AG08395 (cell line): ENCODE measurements at regions not wholly inside any gene's neighbourhood (a gene's known extent, or its start where the extent isn't known, plus 50 kb on each side); places are given as distances from the start of the nearest gene placed in this dataset.
"Not testable (repeated sequence)": the region's sequence is repeated elsewhere in the genome, so short reads cannot be mapped to it uniquely, and the experiment has no call there.

ENCODE experiments used
- DNase-seq: peaks from one replicate; pipeline ENCODE4 v3.0.0; 2012; ENCODE audit warnings: mixed read lengths, low spot score

DNA sequence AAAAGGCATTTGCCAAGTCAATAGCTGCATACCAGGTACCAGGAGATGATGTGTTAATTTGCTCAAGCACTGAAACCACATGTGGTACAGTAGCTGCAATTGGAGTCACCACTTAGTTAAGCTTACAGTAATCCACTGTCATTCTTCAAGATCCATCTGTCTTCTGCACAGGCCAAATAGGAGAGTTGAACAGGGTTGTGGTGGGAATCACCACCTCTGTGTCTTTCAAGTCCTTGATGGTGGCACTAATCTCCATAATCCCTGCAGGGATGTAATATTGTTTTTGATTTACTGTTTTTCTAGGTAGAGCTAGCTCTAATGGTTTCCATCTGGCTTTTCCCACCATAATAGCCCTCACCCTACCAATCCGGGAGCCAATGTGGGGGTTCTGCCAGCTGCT, 91.9 kb downstream of the FCRL5 start:
- no peak for DNase-seq

DNA sequence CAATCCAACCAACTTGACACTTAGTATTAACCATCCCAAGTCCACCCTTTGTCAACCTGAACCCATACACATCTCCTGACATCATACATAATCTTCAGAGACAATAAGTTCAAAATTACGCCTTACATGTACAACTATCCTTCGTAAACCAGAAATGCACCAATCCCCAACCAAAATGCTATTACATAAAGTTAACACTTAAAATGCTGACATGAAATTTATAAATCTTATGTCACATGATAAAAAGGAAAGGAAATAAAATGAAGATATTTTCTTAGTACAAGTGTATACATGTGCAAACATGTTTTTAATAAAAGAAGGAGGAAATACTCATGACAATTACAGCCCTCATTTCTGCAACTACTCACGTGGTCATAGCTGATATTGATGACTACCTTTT, 95.0 kb downstream of the FCRL5 start:
- DNase-seq, result no peak

DNA sequence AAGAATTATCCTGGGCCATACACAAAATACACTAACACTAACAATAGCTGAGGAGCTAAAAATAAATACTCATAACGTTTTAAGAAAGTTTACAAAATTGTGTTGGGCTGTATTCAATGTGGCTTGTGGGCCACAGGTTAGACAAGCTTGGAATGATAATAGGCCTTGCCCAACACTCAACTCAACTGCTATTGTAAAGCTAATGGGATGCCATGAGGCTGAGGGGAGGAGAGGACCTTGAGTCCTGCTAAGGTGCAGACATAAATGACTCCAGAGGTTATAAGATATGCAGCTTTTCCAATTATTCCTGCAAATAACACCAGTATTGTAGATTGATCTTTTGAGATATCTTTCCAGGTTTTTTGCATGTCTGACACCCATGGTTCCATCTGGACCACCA, 97.0 kb downstream of the FCRL5 start:
- DNase-seq, result no peak

DNA sequence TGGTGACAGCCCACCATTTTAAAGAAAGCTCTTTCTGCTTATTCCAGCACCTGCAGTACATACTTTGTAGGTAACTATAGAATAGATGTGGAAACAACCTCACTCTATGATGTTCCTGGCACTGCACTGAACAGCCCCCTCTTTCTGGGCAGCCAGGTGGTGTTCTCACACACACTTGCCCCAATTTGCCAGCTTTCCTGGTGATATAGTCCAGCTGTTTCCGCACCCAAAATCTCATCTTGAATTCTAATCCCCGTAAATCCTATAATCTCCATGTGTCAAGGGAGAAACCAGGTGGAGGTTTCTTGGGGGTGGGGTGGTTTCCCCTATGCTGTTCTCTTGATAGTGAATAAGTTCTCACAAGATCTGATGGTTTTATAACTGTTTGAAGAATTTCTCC, 102.2 kb downstream of the FCRL5 start:
- no peak for DNase-seq

DNA sequence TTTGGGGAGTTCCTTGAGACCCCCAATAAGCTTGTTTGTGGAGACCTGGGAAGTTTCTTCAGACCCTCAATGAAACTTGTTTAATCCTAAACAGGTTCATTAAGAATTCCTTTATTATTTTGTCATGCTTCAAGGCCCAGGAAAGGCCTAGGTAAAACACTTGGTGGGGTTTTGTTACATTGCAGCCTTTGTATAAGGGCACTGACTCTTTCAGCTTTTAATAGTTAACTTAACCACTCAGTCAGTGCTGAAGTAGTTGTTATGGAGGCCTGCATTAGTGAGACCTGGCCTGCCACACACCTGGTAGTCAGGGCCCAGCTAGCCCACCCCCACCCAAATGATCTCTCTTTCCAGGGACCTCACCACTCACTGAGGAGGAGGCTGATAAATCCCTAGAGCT, 103.7 kb downstream of the FCRL5 start:
- DNase-seq, result no peak

DNA sequence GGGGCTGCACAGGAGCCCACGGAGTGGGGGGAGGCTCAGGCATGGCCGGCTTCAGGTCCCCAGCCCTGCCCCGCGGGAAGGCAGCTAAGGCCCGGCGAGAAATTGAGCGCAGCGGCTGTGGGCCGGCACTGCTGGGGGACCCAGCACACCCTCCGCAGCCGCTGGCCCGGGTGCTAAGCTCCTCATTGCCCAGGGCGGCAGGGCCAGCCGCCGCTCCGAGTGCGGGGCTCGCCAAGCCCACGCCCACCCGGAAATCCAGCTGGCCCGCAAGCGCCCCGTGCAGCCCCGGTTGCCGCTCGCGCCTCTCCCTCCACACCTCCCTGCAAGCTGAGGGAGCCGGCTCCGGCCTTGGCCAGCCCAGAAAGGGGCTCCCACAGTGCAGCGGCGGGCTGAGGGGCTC, 106.0 kb downstream of the FCRL5 start:
- DNase-seq, result not testable (repeated sequence)

DNA sequence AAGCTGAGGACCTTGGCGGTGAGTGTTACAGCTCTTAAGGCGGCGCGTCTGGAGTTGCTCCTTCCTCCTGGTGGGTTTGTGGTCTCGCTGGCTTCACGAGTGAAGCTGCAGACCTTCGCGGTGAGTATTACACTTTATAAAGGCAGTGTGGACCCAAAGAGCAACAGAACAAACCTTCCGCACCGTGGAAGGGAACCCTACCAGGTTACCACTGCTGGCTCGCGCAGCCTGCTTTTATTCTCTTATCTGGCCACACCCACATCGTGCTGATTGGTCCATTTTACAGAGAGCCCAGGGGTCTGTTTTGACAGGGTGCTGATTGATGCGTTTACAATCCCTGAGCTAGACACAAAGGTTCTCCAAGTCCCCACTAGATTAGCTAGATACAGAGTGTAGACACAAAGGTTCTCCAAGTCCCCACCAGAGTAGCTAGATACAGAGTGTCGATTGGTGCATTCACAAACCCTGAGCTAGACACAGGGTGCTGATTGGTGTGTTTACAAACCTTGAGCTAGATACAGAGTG, 106.6 kb downstream of the FCRL5 start:
- DNase-seq, result not testable (repeated sequence)

DNA sequence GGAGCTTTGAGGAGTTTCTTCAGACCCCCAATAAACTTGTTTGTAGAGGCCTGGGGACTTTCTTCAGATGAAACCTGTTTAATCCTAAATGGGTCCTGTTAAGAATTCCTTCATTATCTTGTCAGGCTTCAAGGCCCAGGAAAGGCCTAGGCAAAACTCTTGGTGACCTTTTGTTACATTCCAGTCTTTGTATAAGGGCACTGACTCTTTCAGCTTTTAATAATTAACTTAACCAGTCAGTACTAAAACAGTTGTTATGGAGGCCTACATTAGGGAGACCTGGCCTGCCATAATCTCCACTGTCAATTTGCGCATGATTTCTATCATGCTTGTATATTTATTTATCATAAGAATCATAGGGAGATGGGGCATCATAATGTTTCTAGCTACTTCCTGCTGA, 110.2 kb downstream of the FCRL5 start:
- DNase-seq, result no peak

DNA sequence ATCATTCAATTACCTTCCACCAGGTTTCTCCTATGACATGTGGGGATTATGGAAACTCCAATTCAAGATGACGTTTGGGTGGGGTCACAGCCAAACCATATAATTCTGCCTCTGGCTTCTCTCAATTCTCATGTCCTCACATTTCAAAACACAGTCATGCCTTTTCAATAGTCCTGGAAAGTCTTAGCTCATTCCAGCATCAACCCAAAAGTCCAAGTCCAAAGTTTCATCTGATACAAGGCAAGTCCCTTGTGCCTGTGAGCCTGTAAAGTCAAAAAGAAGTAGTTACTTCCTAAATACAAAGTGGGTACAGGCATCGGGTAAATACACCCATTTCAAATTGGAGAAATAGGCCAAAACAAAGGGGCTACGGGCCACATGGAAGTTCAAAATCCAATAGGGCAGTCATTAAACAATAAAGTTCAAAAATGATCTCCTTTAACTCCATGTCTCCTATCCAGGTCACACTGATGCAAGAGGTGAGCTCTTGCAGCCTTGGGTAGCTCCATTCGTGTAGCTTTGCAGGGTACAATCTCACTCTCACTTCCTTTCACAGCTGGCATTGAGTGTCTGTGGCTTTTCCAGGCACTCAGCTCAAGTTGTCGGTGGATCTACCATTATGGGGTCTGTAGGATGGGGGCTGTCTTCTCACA, 112.9 kb downstream of the FCRL5 start:
- no peak for DNase-seq

DNA sequence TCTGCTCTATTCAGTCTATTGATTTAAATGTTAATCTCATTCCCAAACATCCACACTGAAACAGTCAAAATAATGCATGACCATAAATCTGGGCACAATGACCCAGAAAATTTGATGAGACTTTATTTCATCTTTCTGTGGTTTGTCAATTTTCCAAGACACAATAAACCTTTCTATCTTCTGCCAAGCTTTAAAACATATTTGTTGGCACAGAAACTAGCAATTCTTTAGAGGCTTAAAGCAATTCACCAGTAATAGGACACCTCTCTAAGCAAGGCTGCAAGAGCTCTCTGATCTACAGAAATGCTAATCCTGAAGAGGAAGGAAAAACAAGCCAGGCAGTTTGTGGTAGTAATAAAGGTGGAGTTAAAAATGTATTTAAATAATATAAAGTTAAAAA, 113.7 kb downstream of the FCRL5 start:
- no peak for DNase-seq

DNA sequence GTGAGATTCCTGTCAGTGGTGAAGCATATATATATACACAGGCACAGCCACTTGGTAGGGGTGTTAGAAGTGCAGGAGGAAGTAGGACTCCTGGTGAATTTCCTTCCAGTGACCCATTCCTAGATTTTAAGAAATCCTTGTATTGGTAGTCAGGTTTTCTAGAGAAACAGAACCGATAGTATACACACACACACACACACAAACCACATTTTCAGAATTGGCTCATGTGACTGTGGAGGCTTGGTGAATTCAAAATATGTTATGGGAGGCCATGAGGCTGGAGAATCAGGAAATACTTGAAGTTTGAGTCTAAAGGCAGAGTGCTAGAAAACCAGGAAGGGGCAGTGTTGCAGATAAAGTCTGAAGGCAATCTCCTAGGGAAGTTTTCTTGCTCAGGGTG, 114.2 kb downstream of the FCRL5 start:
- DNase-seq, result no peak

DNA sequence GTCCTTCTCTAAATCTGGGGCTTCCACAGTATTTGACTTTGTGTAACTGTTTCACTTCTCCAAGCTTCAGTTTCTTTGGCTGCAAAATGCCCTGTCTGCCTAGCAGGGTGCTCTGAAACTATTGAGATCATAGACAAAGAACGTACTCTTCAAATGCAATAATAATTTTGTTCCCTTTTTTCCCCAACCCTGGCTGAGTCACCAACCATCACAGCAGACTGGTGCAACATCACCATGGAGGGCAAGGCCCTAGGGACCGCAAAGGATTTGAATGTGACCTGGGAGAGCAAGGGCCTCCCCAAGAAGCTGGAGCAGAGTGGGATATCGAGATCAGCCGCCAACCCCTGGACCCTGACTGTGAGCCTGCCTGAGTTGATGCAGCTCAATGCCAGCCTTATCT, 115.0 kb downstream of the FCRL5 start:
- no peak for DNase-seq

DNA sequence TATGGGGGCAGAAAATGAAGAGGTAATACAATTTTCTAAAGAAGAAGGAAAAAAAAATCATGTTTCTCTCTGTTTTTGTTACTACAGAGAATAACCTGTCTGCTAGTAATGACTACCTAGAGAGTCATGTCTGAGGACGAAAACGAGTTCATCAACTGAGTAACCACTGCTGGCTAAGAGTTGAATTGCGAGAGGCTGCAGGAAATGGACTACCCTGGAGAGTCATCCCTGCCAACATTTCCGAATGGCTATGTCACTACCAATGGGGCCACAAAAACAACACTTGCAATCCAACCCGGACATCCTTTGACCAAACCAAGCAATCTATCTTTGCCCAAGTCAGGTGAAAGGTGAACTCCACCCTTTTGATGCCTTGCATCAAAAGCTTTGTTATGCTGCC, 120.6 kb downstream of the FCRL5 start:
- no peak for DNase-seq

DNA sequence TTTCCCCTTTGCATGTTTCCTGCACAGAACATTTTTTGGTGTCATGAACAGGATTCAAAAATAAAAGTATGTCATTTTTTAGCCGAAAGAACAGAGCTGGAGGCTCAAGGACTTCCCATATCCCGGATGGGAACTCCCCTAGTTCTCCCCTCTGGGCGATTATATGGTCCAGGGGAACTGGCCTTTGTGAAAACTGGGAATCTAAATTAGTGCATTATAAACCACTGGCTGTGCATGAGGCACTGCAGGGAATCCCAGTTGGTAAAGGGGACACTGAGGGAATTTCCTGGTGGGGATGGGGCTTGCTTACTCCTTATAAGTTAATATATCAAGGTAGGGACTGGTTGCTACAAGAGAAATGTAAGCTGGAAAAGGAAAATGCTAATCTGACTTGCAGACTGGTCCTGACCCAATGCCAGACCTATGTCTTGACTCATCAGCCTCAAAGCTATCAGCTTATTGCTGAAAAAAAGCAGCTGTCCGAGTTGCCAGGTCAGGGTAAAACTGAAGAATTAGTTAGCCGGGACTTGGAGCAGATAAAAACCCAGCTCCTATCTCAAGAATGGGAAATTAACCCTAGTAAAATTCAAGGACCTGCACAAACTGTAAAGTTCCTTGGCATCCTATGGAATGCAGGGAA, 122.6 kb downstream of the FCRL5 start:
- DNase-seq, result no peak

DNA sequence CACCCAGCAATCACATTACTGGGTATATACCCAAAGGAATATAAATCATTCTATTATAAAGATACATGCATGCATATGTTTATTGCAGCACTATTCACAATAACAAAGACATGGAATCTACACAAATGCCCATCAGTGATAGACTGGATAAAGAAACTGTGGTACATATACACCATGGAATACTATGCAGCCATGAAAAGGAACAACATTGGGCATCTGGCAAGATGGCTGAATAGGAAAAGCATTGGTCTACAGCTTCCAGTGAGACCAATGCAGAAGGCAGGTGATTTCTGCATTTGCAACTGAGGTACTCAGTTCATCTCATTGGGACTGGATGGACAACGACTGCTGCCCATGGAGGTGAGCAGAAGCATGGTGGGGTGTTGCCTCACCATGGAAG, 128.6 kb downstream of the FCRL5 start:
- not testable (repeated sequence) for DNase-seq

DNA sequence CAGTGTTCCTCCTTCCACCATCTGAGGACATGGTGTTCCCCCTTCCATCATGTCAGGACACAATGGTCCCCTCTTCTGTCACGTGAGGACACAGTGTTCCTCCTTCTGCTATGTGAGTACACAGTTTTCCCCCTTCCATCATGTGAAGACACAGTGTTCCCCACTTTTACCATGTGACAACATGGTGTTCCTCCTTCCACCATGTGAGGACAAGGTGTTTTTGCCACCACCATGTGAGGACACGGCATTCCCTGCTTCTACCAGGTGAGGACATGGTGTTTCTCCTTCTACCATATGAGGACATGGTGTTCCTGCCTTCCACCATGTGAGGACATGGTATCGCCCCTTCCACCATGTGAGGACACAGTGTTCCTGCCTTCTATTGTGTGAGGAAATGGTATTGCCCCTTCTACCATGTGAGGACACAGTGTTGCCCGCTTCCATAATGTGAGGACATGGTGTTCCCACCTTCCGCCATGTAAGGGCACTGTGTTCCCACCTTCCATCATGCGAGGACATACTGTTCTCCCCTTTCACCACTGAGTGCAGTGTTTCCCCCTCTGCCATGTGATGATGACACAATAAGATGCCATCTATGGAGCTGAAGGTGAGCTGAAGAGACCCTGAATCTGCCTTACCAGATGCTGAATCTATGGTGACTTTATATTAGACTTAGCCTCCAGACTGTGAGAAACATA, 132.3 kb downstream of the FCRL5 start:
- DNase-seq, result no peak

DNA sequence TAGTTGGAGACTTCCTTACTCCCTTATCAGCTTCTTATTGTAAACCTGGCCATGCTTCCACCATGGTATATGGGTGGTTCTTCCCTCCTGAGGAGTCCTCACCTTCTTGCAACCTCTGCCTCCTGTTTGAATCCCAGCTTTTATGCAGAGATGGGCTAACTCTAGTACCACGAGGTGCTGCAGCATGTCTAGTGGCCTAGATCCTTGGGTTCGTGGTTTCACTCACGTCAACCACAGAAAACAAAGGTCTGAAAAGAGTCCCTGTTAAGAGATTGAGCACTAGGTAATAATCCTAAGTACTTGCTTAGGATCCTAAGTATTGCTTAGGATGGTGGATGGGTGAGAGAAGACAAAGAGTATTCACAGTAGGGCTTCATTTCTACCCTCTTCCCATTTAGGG, 133.7 kb downstream of the FCRL5 start:
- DNase-seq, result no peak

DNA sequence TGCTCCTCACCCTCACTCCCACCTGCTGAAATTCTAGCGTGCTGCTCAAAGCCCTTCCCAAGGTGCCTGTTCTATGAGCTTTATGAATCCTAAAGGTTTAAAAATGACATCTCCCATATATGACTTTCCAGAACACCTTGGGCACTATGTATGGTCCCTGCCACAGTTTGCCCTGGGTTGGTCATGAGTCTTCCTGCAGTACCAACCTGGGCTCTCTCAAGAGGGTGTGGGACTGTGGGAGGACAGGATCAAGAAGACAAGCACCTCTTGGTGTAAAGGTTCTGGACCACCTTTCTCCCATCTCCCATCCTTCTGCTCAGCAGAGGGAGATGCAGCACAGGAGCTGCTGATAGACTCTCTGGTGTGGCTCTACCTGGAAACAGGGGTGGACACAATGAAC, 134.1 kb downstream of the FCRL5 start:
- DNase-seq, result no peak

DNA sequence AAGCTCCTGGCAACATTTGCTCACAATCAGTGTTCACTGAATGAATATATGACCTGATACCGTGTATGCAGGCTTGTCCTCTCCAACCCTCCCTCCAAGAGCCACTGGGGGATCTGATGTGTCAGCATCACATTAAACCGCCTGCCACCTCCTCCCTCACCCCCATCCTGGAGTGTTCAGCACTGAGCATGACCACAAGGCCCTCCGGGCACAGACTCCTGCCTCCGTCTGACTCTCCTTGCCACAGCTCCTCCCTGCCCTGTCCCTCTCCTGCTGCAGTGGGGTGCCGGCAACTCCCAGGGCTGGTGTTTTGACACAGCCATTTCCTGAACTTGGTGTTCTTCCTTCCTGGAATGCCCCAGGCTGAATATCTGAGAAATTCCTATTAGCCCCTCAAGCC, 136.7 kb downstream of the FCRL5 start:
- no peak for DNase-seq

DNA sequence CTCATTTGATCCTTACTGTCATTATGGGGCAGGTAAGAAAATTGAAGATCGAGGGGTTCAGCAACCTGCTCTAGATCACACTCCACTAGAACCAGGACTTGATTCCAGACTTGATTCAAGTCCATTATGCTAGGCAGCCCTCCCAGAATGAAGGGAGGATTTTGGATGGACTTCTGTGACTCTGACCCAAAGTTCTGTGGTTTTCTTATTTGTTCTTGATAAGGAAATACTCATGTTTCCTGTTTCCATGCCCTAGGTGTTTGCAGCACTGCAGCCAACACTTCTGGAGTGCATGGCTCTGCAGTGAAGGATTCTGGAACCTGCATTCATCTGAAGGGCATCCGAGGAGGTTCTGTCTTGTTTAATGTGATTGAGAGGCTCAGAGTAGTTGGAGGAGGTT, 140.0 kb downstream of the FCRL5 start:
- no peak for DNase-seq

DNA sequence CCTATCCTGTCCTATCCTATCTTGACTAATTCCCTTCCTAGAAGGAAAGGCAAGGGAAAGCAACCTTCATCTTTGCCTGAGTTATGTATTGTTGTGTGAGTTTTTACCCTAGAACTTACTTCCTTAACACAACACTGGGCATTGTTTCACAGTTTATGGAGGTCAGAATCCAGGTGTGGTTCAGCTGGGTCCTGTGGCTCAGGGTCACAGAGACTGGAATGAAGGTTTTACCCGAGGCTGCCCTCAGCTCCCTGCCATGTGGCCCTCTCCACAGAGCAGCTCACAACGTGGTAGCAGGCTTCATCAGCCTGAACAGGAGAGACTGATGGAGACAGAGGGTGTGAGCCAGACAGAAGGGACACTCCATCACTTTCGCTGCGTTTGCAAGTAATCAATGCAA, 140.5 kb downstream of the FCRL5 start:
- no peak for DNase-seq

DNA sequence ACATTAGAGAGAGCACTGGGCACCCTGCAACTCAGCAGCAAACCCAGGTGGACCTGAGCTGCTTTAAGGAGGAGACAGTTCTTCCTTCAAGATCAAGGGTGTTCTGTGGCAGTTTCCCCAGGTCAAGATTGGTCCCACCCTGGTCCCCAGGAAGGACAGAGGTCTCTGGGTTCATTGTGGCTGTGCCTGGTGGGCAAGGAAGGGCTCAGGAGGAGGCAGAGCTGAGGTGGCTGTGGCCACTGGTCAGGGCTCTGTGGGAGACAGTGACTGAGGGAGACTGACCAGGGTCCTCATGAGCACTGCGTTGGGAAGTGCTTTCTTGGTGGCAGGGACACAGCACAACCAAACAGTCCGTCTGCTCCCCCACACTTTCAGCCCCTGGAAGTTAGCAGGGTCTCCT, 141.3 kb downstream of the FCRL5 start:
- DNase-seq, result no peak

DNA sequence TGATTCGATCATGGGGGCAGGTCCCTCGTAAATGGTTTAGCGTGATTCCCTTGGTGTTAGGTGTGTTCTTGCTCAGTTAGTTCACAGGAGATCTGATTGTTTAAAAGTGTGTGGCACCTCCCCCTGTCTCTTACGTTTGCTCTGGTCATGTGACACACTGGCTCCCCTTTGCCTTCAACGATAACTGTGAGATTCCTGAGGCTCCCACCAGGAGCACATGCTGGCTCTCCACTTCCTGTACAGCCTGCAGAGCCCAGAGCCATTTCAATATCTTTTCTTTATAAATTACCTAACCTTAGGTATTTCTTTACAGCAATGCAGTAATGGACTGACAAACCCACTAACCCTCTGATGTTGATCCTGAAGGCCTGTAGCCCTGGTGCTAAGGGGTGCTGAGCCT, 141.9 kb downstream of the FCRL5 start:
- no peak for DNase-seq
